Bronchial epithelial cell (primary cell): ENCODE measurements at regions not wholly inside any gene's neighbourhood (a gene's known extent, or its start where the extent isn't known, plus 50 kb on each side); places are given as distances from the start of the nearest gene placed in this dataset.

Experiments
- DNase-seq: peaks from one replicate; pipeline ENCODE4 v3.0.0-alpha.2; 2010; ENCODE audit warnings: low read depth
- FAIRE-seq: peaks from 2 replicates; lab custom pipeline; 2011; peaks lifted over from hg19 to GRCh38; lab: Jason Lieb, UNC
- H3K27me3 ChIP-seq: 2 replicates; pipeline ENCODE4 v1.5.1; 2011; ENCODE audit warnings: low read length; ENCODE audit not compliant: control insufficient read depth, insufficient read depth
- H3K36me3 ChIP-seq: 2 replicates; pipeline ENCODE4 v1.5.1; 2011; ENCODE audit warnings: low read length; ENCODE audit not compliant: control insufficient read depth, insufficient read depth
- H3K4me3 ChIP-seq: 2 replicates; pipeline ENCODE4 v1.5.1; 2011; ENCODE audit warnings: mild to moderate bottlenecking, low read depth, low read length, control low read depth
- TF ChIP-seq, protein P1 (sequence below): IDR thresholded peaks from 2 replicates; pipeline ENCODE4 v1.5.1; 2011; ENCODE audit warnings: mild to moderate bottlenecking, moderate library complexity, low read length, control low read depth, inconsistent platforms; ENCODE audit not compliant: insufficient read depth, severe bottlenecking

DNA sequence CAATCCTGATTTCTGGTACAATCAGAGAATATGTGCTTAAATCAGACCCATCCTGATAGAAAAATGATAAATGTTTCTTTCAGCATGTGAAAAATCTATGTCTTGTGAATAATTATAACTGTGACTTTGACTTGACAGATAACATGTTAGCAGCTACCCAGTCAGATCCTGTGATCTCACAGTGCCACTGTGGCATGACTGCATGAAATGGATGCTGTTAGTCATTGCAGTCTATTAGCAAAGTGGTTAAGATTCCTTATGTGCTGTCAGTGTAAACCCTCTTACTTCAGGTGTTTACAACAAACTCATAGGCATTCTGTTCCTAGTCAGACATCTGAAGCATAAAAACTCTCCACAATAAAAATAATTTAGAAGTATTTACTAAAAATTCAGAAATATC is 244.6 kb upstream of the RND3 start:
- DNase-seq (peak; percentile 79), FAIRE-seq (no peak)
- H3K4me3 ChIP-seq = no peak overlapping the region
- H3K27me3 ChIP-seq = no peaks in the 10 kb centered on the region
- TF ChIP-seq, protein P1, sequence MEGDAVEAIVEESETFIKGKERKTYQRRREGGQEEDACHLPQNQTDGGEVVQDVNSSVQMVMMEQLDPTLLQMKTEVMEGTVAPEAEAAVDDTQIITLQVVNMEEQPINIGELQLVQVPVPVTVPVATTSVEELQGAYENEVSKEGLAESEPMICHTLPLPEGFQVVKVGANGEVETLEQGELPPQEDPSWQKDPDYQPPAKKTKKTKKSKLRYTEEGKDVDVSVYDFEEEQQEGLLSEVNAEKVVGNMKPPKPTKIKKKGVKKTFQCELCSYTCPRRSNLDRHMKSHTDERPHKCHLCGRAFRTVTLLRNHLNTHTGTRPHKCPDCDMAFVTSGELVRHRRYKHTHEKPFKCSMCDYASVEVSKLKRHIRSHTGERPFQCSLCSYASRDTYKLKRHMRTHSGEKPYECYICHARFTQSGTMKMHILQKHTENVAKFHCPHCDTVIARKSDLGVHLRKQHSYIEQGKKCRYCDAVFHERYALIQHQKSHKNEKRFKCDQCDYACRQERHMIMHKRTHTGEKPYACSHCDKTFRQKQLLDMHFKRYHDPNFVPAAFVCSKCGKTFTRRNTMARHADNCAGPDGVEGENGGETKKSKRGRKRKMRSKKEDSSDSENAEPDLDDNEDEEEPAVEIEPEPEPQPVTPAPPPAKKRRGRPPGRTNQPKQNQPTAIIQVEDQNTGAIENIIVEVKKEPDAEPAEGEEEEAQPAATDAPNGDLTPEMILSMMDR = no peak
- H3K36me3 ChIP-seq = no peaks in the 10 kb centered on the region

DNA sequence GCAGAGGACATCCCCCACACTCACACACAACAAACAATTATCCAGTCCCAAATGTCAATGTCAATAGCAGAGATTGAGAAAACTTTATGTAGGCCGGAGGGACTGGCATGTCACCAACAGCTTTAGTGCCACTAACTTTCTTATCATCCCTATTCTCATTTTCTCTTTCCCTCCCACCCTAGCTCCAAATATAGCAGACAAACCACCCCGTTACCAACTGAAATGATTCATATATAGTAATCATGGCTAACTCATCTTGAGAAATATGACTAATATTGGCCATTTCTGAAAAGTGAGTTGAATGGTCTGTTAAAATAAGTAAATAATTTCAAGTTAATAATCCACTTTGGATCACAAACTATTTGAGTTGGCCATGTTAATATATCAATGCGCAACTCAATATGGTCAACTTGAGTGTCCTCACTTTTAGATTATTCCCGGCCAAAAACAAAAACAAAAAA is 242.1 kb upstream of the RND3 start:
- DNase-seq = peak; percentile 50
- TF ChIP-seq, protein P1 = no peak
- no peak for FAIRE-seq

DNA sequence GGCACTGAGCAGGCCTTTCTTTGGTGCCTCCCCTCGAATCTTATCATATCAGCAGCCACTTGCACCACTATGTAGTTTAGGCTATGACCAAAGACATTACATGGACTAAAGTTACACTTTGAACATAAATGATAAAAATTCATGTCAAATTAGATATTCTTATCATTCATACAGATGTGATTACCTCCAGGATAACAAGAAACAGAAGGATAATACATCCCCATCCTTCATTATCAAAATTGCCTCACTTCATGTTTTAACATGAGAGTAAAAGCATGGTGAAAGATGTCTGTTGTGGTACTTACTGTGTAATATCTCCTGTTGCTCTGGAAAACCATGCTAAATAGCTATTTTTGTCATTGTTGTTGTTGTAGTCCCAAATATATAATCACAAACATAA is 230.8 kb upstream of the RND3 start:
- H3K36me3 ChIP-seq = no peaks in the 10 kb centered on the region
- no peaks in the 10 kb centered on the region for H3K27me3 ChIP-seq
- DNase-seq (no peak), FAIRE-seq (no peak)
- no peak overlapping the region for H3K4me3 ChIP-seq
- TF ChIP-seq, protein P1 = no peak

More for the DNA sequence above, 242.1 kb upstream of the RND3 start:
- no peaks in the 10 kb centered on the region for H3K27me3 ChIP-seq
- H3K36me3 ChIP-seq = no peaks in the 10 kb centered on the region
- no peak overlapping the region for H3K4me3 ChIP-seq

DNA sequence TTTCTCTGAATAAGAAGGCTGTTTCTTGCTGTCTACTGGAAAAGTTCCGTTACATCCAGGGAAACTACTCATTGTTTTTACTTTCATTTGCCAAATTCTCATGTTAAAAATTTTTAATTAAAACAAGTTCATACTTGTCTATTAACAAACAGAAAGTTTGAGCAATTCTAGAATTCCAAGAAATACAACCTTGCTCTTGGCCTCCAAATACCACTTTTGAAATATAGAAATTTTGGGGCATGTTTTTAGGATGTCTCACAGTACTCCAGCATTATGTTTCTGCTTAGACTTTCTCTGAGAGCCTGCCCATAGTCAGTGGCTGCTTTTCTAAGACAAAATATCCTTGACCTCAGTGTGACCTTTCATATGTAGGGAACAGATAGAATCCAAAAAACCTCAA is 228.7 kb upstream of the RND3 start:
- TF ChIP-seq, protein P1 = no peak
- Histone ChIP-seq H3K27me3 (no peaks in the 10 kb centered on the region), H3K36me3 (no peaks in the 10 kb centered on the region), H3K4me3 (no peak overlapping the region)
- DNase-seq (peak; percentile 13), FAIRE-seq (no peak)

DNA sequence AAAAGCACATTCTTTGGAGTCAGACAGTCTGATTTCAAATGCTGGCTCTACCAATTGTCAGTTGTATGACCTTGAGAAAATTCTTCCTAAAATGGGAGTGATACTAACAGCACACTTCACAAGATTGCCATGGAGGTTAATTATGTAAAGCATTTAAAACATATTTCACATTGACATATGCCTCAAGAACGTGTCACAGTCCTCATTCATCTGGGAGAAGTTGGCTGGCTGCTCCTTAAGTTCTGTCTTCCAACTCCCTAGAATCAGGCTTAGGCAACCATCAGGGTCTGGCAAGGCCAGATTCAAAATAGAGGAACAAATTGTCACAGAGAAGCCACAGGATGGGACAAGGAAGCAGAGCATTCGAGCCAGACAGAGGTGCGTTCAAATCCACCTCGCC is 228.0 kb upstream of the RND3 start:
- no peak for FAIRE-seq
- no peak for DNase-seq
- TF ChIP-seq, protein P1 = no peak
- Histone ChIP-seq H3K4me3 (no peak overlapping the region), H3K36me3 (no peaks in the 10 kb centered on the region), H3K27me3 (no peaks in the 10 kb centered on the region)

DNA sequence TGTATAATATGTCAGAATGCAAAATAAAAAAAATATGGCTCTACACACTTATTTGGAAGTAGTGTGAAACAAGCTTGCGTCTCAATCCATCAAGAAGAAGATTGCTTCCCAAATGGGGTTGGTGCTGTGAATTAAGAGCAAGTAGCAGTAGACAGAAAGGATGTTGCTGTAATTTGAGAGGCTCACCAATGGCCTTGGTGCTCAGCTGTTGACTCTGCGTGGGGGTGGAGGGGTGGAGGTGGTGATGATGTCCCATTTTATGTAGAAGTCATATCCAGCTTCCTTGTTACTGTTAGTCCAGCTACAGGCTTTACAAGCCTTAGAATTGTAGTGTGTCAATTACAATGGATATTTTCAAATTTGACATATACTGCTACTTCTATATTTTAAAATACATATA is 223.4 kb upstream of the RND3 start:
- no peak for DNase-seq
- TF ChIP-seq, protein P1 = no peak
- no peaks in the 10 kb centered on the region for H3K36me3 ChIP-seq

More for the DNA sequence above, 223.4 kb upstream of the RND3 start:
- no peak overlapping the region for H3K4me3 ChIP-seq
- FAIRE-seq = no peak
- H3K27me3 ChIP-seq = no peaks in the 10 kb centered on the region
